ENCODE measurements at regions not wholly inside any gene's neighbourhood (a gene's known extent, or its start where the extent isn't known, plus 50 kb on each side); places are given as distances from the start of the nearest gene placed in this dataset.

DNA sequence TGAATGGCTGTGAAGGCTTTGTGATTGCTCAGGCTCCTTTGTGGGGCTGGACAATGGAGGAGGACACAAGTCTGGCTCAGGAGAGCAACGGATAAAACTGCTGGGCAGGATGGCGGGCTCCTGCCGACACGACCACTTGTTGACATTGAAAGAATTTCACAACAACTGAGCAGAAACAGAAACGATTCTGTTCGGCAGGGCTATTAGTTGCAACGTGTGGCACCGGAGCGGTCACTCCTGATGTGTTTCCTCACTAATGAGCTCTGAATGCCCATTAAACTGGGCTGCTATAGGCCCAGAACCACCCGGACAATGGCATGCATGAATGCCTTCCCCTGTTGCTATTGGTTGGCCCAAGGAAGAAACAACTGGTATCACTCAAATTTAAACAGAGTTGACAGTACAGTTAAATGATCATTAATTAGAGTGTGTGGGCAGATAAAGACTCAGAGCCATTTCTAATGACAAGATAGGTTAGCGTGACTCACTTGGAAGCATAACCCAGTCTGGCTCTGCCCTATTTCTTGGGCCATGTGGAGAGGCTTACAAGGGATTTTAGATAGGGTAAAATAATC lies 142.9 kb downstream of the ASCL1 start:
- Histone ChIP-seq H3K4me3 (ENCODE audit: low read length) (no peak overlapping the region), H3K9ac (ENCODE audit: low read length) (no peak overlapping the region), H3K9me3 (ENCODE audit: control insufficient read depth, low read depth, low read length) (no peaks in the 10 kb centered on the region), H3K36me3 (ENCODE audit: control insufficient read depth, low read depth, low read length) (no peaks in the 10 kb centered on the region), H3K27ac (ENCODE audit: low read length) (no peak overlapping the region), H3K27me3 (ENCODE audit: control insufficient read depth, insufficient read depth, low read length) (no peaks in the 10 kb centered on the region), H3K4me1 (ENCODE audit: control insufficient read depth, low read depth, low read length) (no peaks in the 10 kb centered on the region)

DNA sequence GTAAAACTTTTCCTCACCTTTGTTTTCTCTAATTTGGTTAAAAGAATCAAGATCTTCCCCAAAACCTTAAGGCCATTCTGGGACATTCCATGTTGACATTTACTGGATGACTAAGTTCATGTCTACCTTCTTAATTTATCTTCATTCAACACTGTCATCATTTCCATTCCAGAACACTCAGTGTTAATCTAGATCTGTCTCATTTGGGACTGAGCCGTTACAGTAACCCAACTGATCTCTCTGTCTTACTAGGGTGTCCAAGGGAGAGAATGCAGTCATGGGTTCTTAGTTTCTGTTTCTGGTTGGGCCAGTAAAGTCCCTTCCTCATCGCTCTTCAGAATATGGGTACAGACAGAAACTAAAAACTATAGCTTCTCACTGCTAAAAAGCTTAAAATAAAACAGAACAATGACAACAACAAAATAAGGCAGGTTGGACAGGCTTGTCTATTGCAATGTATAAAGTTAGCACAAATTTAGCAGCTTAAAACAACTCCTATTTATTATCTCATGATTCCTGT lies 144.8 kb downstream of the ASCL1 start:
- Histone ChIP-seq H3K4me1 (ENCODE audit: control insufficient read depth, low read depth, low read length) (no peaks in the 10 kb centered on the region), H3K27ac (ENCODE audit: low read length) (no peak overlapping the region), H3K4me3 (ENCODE audit: low read length) (no peak overlapping the region), H3K27me3 (ENCODE audit: control insufficient read depth, insufficient read depth, low read length) (no peaks in the 10 kb centered on the region), H3K36me3 (ENCODE audit: control insufficient read depth, low read depth, low read length) (no peaks in the 10 kb centered on the region), H3K9ac (ENCODE audit: low read length) (no peak overlapping the region), H3K9me3 (ENCODE audit: control insufficient read depth, low read depth, low read length) (no peaks in the 10 kb centered on the region)

DNA sequence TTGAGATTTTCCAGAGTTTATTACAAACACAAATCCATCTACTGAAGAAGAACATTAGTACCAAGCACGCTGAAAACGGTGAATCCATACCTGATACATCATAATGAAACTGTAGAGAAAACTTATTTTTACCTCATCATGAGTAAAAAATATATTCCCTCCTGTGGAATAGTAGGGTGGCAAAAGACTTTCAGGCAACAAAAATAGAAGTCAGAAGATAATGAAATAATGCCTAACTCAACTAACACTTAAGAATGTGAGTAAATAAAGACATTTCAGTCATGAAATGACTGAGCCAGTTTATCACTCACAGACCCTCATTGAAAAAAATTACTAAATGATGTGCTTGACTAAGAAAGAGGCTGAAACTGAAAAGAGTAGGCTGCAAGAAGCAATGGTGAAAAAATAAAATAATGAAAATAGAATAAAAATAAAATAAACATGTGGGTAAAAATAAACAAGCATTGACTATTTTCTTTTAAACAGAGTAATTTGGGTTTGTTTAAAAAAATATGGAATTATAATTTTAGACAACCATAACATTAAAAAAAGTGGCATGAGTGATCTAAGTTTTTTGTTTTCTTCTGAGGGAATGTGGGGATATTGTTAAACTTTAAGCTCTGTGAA lies 148.6 kb downstream of the ASCL1 start:
- Histone ChIP-seq H3K9ac (ENCODE audit: low read length) (no peak overlapping the region), H3K9me3 (ENCODE audit: control insufficient read depth, low read depth, low read length) (no peaks in the 10 kb centered on the region), H3K27me3 (ENCODE audit: control insufficient read depth, insufficient read depth, low read length) (no peaks in the 10 kb centered on the region), H3K4me3 (ENCODE audit: low read length) (no peak overlapping the region), H3K36me3 (ENCODE audit: control insufficient read depth, low read depth, low read length) (no peaks in the 10 kb centered on the region), H3K4me1 (ENCODE audit: control insufficient read depth, low read depth, low read length) (no peaks in the 10 kb centered on the region), H3K27ac (ENCODE audit: low read length) (no peak overlapping the region)

DNA sequence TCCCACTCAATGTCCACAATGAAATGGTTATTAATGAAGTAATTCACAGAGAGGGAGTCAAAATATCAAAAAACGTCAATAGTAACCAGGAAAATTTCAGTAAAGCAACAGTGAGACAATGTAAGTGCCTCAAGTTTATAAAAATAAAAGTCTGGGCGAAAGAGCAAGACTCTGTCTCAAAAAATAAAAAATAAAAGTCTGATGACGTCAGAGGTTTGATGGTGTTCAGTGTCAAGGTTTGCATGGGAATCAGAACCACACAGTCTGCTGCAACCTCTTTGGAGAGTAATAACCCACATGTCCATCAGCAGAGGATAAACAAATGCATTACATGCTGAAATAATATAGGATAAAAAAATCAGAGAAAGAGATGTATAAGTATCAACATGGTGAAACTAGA lies 152.4 kb downstream of the ASCL1 start:
- Histone ChIP-seq H3K9me3 (ENCODE audit: control insufficient read depth, low read depth, low read length) (no peaks in the 10 kb centered on the region), H3K9ac (ENCODE audit: low read length) (no peak overlapping the region), H3K36me3 (ENCODE audit: control insufficient read depth, low read depth, low read length) (no peaks in the 10 kb centered on the region), H3K4me1 (ENCODE audit: control insufficient read depth, low read depth, low read length) (no peaks in the 10 kb centered on the region), H3K27me3 (ENCODE audit: control insufficient read depth, insufficient read depth, low read length) (no peaks in the 10 kb centered on the region), H3K27ac (ENCODE audit: low read length) (no peak overlapping the region), H3K4me3 (ENCODE audit: low read length) (no peak overlapping the region)

DNA sequence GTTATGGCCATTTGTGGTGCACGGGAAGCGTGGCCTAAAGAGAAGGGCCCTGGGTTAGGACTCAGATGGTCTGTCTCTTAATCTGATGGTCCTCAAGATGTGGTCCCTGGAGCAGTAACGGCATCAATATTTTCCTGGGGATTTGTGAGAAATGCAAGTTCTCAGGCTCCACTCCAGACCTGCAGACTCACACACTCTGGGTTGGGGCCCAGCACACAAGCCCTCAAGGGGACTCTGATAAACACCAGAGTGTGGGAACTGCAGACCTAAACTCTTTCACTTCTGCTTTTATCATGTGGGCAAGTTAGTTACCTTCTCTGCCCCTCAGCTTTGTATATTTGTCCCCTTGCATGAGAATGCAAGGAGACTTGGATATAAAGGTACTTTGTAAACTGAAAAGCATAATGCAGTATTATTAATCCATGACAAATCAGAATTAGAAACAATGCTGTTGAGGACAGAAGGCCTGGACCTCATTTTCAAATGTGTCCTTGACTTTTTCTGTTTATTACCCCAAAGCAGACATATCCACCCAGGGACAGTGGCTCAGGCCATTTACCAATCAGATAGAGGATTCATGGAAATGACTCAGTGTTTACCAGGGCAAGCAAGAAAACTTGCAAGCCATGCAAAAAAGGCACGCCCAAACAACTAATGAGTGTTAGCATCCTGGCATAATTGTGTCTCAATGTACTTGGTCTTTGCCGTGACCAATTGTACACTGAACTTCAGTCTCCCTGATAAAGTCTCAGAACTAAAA lies 157.0 kb downstream of the ASCL1 start:
- no peaks in the 10 kb centered on the region for H3K27me3 ChIP-seq (ENCODE audit: control insufficient read depth, insufficient read depth, low read length)
- H3K36me3 ChIP-seq (ENCODE audit: control insufficient read depth, low read depth, low read length) = no peaks in the 10 kb centered on the region
- H3K27ac ChIP-seq (ENCODE audit: low read length) = no peak overlapping the region
- no peak overlapping the region for H3K9ac ChIP-seq (ENCODE audit: low read length)
- no peak overlapping the region for H3K4me3 ChIP-seq (ENCODE audit: low read length)
- H3K9me3 ChIP-seq (ENCODE audit: control insufficient read depth, low read depth, low read length) = no peaks in the 10 kb centered on the region
- no peaks in the 10 kb centered on the region for H3K4me1 ChIP-seq (ENCODE audit: control insufficient read depth, low read depth, low read length)

DNA sequence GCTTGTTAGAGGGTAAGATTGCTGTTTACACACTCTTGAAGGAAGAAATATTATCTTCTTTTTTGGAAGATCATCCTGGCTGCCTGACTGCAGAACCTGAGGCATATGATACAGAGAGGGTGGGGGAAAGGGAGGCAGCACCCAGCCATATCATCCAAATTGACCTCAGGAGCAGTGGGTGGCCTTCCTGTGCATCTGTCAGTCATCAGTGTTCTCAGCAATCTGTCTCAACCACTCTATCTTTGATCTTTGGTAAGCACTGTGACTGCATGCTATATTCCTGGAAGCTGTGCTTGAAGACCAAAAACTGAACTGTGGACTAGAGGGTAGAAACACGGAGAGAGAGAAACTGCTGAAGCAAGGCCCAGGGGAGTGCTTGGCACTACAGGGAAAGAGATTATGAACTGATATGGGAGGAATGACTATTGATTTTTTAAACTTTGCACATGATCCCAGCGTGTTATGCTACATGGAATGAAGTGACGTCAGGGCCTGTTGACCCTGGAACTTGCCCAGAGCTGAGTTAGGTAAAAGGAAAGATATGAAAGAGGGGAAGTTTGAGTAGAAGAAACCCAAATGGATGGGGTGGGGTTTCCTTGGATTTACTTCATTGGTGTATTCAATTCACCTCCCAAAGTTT lies 171.5 kb downstream of the ASCL1 start:
- no peaks in the 10 kb centered on the region for H3K36me3 ChIP-seq (ENCODE audit: control insufficient read depth, low read depth, low read length)
- H3K27me3 ChIP-seq (ENCODE audit: control insufficient read depth, insufficient read depth, low read length) = no peaks in the 10 kb centered on the region
- H3K27ac ChIP-seq (ENCODE audit: low read length) = no peak overlapping the region
- no peak overlapping the region for H3K9ac ChIP-seq (ENCODE audit: low read length)
- H3K4me1 ChIP-seq (ENCODE audit: control insufficient read depth, low read depth, low read length) = no peaks in the 10 kb centered on the region
- no peaks in the 10 kb centered on the region for H3K9me3 ChIP-seq (ENCODE audit: control insufficient read depth, low read depth, low read length)
- no peak overlapping the region for H3K4me3 ChIP-seq (ENCODE audit: low read length)

DNA sequence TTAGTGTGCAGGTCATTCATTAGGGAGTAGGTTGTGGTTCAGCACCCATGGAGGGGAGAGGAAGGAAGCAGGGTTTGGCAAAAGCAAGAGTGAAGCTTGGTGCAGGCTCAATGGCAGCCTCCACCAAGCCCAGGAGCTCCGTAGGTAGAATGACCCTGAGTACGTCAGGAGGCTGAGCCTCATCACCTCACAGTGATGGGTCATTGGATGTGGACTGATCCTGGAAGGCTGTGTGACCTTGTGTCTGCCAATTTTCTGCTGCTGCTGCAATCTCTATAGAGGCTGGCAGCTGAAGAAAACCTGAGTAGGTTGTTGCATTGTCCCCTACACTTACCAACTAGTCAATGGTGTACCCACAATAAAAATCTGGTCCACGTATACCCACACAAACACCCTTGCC lies 173.1 kb downstream of the ASCL1 start:
- no peak overlapping the region for H3K9ac ChIP-seq (ENCODE audit: low read length)
- no peak overlapping the region for H3K4me3 ChIP-seq (ENCODE audit: low read length)
- no peaks in the 10 kb centered on the region for H3K4me1 ChIP-seq (ENCODE audit: control insufficient read depth, low read depth, low read length)
- H3K27ac ChIP-seq (ENCODE audit: low read length) = no peak overlapping the region
- H3K27me3 ChIP-seq (ENCODE audit: control insufficient read depth, insufficient read depth, low read length) = no peaks in the 10 kb centered on the region
- no peaks in the 10 kb centered on the region for H3K9me3 ChIP-seq (ENCODE audit: control insufficient read depth, low read depth, low read length)
- no peaks in the 10 kb centered on the region for H3K36me3 ChIP-seq (ENCODE audit: control insufficient read depth, low read depth, low read length)

DNA sequence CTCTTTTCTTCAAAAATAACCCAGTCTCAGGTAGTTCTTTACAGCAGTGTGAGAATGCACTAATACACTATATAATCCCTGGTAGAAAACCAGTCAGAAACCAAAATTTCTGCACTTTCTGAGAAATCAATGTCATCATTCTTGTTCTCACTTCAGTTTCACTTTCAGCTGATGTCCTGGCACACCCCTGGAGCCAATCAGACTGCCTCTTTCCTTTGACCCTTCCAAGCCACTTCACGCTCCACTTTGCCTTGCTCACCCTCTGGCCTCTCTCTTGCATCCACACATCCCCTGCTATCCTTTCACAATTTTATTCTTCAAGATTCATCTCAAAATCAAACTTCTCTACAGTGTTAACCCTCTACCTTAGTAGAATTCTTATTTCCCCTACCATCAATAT lies 181.1 kb downstream of the ASCL1 start:
- H3K4me3 ChIP-seq (ENCODE audit: low read length) = no peak overlapping the region
- no peaks in the 10 kb centered on the region for H3K27me3 ChIP-seq (ENCODE audit: control insufficient read depth, insufficient read depth, low read length)
- H3K9me3 ChIP-seq (ENCODE audit: control insufficient read depth, low read depth, low read length) = no peaks in the 10 kb centered on the region
- H3K27ac ChIP-seq (ENCODE audit: low read length) = no peak overlapping the region
- no peaks in the 10 kb centered on the region for H3K36me3 ChIP-seq (ENCODE audit: control insufficient read depth, low read depth, low read length)
- H3K4me1 ChIP-seq (ENCODE audit: control insufficient read depth, low read depth, low read length) = peaks cover 7% of the 10 kb centered on the region
- no peak overlapping the region for H3K9ac ChIP-seq (ENCODE audit: low read length)

DNA sequence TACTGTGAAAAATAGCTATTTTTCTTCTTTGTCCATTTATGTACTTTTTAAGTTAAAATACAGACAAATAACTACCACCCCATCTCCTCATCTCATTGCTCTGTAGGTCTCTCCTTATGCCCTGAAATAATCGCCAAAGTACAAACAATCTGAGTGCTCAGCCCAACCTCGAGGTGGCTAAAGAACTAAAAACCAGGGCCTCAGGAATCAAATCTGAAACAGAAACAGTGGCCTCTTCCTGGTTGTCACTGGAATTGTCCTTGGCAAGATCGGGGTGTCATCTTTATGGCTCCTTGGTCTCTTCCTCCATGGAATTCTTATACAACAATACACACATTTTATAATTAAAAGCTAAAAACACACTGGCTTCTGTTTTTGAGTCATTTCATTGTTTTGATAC lies 182.4 kb downstream of the ASCL1 start:
- H3K27me3 ChIP-seq (ENCODE audit: control insufficient read depth, insufficient read depth, low read length) = no peaks in the 10 kb centered on the region
- no peak overlapping the region for H3K9ac ChIP-seq (ENCODE audit: low read length)
- H3K36me3 ChIP-seq (ENCODE audit: control insufficient read depth, low read depth, low read length) = no peaks in the 10 kb centered on the region
- no peak overlapping the region for H3K4me3 ChIP-seq (ENCODE audit: low read length)
- H3K4me1 ChIP-seq (ENCODE audit: control insufficient read depth, low read depth, low read length) = peaks cover 7% of the 10 kb centered on the region
- H3K9me3 ChIP-seq (ENCODE audit: control insufficient read depth, low read depth, low read length) = no peaks in the 10 kb centered on the region
- H3K27ac ChIP-seq (ENCODE audit: low read length) = no peak overlapping the region

DNA sequence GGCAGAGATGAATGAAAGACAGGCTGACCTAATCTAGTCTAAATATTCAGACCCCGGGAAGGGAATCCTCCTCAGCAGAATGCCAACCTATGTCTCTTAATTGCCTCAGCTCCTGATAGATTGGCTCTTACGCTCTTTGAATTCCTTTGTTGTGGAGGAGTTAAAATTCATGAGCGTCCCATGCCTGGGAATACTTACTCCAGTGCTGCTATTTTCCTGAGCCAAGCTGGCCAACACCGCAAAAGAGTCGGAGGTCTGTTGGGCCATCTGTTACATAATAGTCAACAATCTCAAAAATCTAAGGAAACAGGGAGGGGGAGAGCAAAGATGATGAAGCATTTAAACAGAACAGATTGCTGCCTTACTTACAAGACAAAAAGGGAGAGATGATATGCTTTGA lies 182.8 kb downstream of the ASCL1 start:
- H3K36me3 ChIP-seq (ENCODE audit: control insufficient read depth, low read depth, low read length) = no peaks in the 10 kb centered on the region
- H3K27ac ChIP-seq (ENCODE audit: low read length) = no peak overlapping the region
- H3K27me3 ChIP-seq (ENCODE audit: control insufficient read depth, insufficient read depth, low read length) = no peaks in the 10 kb centered on the region
- H3K4me3 ChIP-seq (ENCODE audit: low read length) = no peak overlapping the region
- no peaks in the 10 kb centered on the region for H3K9me3 ChIP-seq (ENCODE audit: control insufficient read depth, low read depth, low read length)
- peaks cover 7% of the 10 kb centered on the region for H3K4me1 ChIP-seq (ENCODE audit: control insufficient read depth, low read depth, low read length)
- no peak overlapping the region for H3K9ac ChIP-seq (ENCODE audit: low read length)

DNA sequence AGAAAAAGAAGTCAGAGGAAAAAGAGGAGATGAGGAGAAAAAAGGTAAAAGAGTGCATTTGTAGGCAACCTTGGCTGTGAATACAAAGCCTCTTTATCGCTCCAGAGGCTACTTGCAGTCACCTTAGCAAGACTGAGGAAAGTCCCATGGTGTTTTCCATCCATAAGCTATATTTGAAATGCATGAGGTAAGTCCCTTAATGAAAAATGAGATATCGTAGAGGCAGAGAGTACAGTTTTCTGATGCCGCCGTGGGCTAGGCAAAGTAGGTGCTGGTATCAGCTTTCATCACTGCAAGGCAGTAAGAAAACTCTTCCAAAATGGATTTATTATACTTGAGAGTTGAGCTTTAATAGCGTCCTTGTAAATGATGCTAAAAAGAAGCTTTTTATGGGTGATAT lies 186.8 kb downstream of the ASCL1 start:
- H3K4me3 ChIP-seq (ENCODE audit: low read length) = no peak overlapping the region
- no peaks in the 10 kb centered on the region for H3K27me3 ChIP-seq (ENCODE audit: control insufficient read depth, insufficient read depth, low read length)
- no peak overlapping the region for H3K27ac ChIP-seq (ENCODE audit: low read length)
- H3K36me3 ChIP-seq (ENCODE audit: control insufficient read depth, low read depth, low read length) = no peaks in the 10 kb centered on the region
- H3K9ac ChIP-seq (ENCODE audit: low read length) = no peak overlapping the region
- no peaks in the 10 kb centered on the region for H3K9me3 ChIP-seq (ENCODE audit: control insufficient read depth, low read depth, low read length)
- peaks cover 7% of the 10 kb centered on the region for H3K4me1 ChIP-seq (ENCODE audit: control insufficient read depth, low read depth, low read length)

Data from iPS-18a (cell line).